ENCODE measurements at regions not wholly inside any gene's neighbourhood (a gene's known extent, or its start where the extent isn't known, plus 50 kb on each side); places are given as distances from the start of the nearest gene placed in this dataset.

- DNase-seq: no peak
Observed at GRCh38 chr2:236748385-236748784, 178.8 kb downstream of the ACKR3 start.

- no peak for DNase-seq
Observed at GRCh38 chr2:236748801-236749200, 179.2 kb downstream of the ACKR3 start.

GRCh38 chr2:236749346-236749745, 179.7 kb downstream of the ACKR3 start:
- peak; percentile 75 for DNase-seq

GRCh38 chr2:236752096-236752495, 182.5 kb downstream of the ACKR3 start:
- DNase-seq: no peak

GRCh38 chr2:236753606-236754270, 184.1 kb downstream of the ACKR3 start:
- DNase-seq: no peak

- DNase-seq: no peak
Observed at GRCh38 chr2:236754271-236754944, 184.8 kb downstream of the ACKR3 start.

- no peak for DNase-seq
Observed at GRCh38 chr2:236755278-236755840, 185.7 kb downstream of the ACKR3 start.

GRCh38 chr2:236758406-236758805, 188.8 kb downstream of the ACKR3 start:
- no peak for DNase-seq

- no peak for DNase-seq
Observed at GRCh38 chr2:236760246-236760645, 190.6 kb downstream of the ACKR3 start.

GRCh38 chr2:236761358-236761757, 191.7 kb downstream of the ACKR3 start:
- no peak for DNase-seq

GRCh38 chr2:236762628-236763027, 193.0 kb downstream of the ACKR3 start:
- no peak for DNase-seq

- no peak for DNase-seq
Observed at GRCh38 chr2:236763857-236764256, 194.2 kb downstream of the ACKR3 start.

GRCh38 chr2:236764716-236765115, 195.1 kb downstream of the ACKR3 start:
- no peak for DNase-seq

- no peak for DNase-seq
Observed at GRCh38 chr2:236765478-236765877, 195.9 kb downstream of the ACKR3 start.

- DNase-seq: no peak
Observed at GRCh38 chr2:236766850-236767249, 197.2 kb downstream of the ACKR3 start.

GRCh38 chr2:236767941-236768340, 198.3 kb downstream of the ACKR3 start:
- DNase-seq: no peak

- peak; percentile 98 for DNase-seq
Observed at GRCh38 chr2:236768393-236769140, 198.9 kb downstream of the ACKR3 start.

- DNase-seq: peak; percentile 100
Observed at GRCh38 chr2:236769981-236770671, 200.5 kb downstream of the ACKR3 start.

GRCh38 chr2:236772220-236772837, 202.7 kb downstream of the ACKR3 start:
- DNase-seq: no peak

GRCh38 chr2:236773206-236773605, 203.6 kb downstream of the ACKR3 start:
- DNase-seq: no peak

GRCh38 chr2:236774171-236774570, 204.5 kb downstream of the ACKR3 start:
- DNase-seq: no peak

- DNase-seq: no peak
Observed at GRCh38 chr2:236775511-236775910, 205.9 kb downstream of the ACKR3 start.
